ENCODE measurements at regions not wholly inside any gene's neighbourhood (a gene's known extent, or its start where the extent isn't known, plus 50 kb on each side); places are given as distances from the start of the nearest gene placed in this dataset.
A peak's percentile ranks its signal among the peaks of the same experiment; 100 is the strongest.

- TF ChIP-seq, protein P1, sequence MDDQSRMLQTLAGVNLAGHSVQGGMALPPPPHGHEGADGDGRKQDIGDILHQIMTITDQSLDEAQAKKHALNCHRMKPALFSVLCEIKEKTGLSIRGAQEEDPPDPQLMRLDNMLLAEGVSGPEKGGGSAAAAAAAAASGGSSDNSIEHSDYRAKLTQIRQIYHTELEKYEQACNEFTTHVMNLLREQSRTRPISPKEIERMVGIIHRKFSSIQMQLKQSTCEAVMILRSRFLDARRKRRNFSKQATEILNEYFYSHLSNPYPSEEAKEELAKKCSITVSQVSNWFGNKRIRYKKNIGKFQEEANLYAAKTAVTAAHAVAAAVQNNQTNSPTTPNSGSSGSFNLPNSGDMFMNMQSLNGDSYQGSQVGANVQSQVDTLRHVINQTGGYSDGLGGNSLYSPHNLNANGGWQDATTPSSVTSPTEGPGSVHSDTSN (IDR thresholded peaks at IDR 0.05), result no peak
- TF ChIP-seq, protein P2, sequence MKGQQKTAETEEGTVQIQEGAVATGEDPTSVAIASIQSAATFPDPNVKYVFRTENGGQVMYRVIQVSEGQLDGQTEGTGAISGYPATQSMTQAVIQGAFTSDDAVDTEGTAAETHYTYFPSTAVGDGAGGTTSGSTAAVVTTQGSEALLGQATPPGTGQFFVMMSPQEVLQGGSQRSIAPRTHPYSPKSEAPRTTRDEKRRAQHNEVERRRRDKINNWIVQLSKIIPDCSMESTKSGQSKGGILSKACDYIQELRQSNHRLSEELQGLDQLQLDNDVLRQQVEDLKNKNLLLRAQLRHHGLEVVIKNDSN (IDR thresholded peaks at IDR 0.05; ENCODE audit: borderline replicate concordance, low read depth), result no peak
- TF ChIP-seq EP300 (IDR thresholded peaks at IDR 0.05; ENCODE audit: borderline replicate concordance in 1 of 2, low read depth in 1 of 2, low read length in 1 of 2) (no peak), RFX5 (IDR thresholded peaks at IDR 0.05; ENCODE audit: low read length) (no peak), FOXM1 (IDR thresholded peaks at IDR 0.05; ENCODE audit: low read depth) (no peak), EZH2phosphoT487 (IDR thresholded peaks at IDR 0.05; ENCODE audit: borderline replicate concordance, low read depth) (no peak), RCOR1 (IDR thresholded peaks at IDR 0.05; ENCODE audit: low read length) (no peak), JUND (IDR thresholded peaks at IDR 0.05) (no peak), NRF1 (IDR thresholded peaks at IDR 0.05; ENCODE audit: low read depth, low read length) (no peak), GABPA (IDR thresholded peaks at IDR 0.05; ENCODE audit: low read depth) (no peak)
Observed at GRCh38 chr1:115534106-115534505, 107.7 kb upstream of the VANGL1 start (continued).

- Histone ChIP-seq H3K4me3 (ENCODE audit: low read depth in 2 of 2, low read length in 1 of 2) (no peak overlapping the region), H3K4me1 (ENCODE audit: control insufficient read depth in 1 of 2, insufficient read depth in 2 of 2, low read depth in 1 of 2, low read length in 1 of 2) (peaks cover 2 to 14% of the 10 kb centered on the region in 2 experiments; a peak in 3 of 4 replicates)
- DNase-seq, result no peak
Observed at GRCh38 chr1:115531631-115532264, 110.0 kb upstream of the VANGL1 start.

DNA sequence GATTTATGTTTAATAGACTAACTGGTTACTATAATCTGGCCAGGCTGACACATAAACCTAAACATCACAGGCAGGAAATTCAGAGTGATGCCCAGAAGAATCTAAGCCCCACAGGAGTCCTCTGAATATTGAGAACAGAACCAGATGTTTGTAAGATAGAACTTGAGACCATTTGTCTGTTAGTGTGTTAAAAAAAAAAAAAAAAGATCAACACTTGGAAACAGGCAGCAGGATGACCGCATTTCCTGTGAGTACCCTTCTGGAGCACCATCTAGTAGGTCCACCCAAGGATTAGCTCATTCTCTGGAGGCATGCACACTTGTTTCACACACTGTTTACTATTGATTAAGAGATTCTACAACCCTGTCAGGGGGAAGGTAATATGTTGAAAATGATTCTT is 111.4 kb upstream of the VANGL1 start:
- Histone ChIP-seq H3K9me2 (no peaks in the 10 kb centered on the region), H3K36me3 (replicated peaks in 1 of 2; ENCODE audit: control insufficient read depth in 1 of 2, insufficient read depth in 2 of 2, low read length in 1 of 2) (no peaks in the 10 kb centered on the region), H4K20me1 (ENCODE audit: insufficient read depth) (no peaks in the 10 kb centered on the region), H3K27ac (ENCODE audit: low read depth in 2 of 2, low read length in 1 of 2) (peak overlapping the region in 1 of 2 experiments; percentile 44; a peak in 2 of 4 replicates), H3K4me2 (no peak overlapping the region), H3K9me3 (no peaks in the 10 kb centered on the region), H3K4me3 (ENCODE audit: low read depth in 2 of 2, low read length in 1 of 2) (no peak overlapping the region), H3K4me1 (ENCODE audit: control insufficient read depth in 1 of 2, insufficient read depth in 2 of 2, low read depth in 1 of 2, low read length in 1 of 2) (peaks cover 2 to 14% of the 10 kb centered on the region in 2 experiments; a peak in 3 of 4 replicates), H3F3A (replicated peaks; ENCODE audit: insufficient read depth) (peaks cover 7% of the 10 kb centered on the region), H3K79me2 (ENCODE audit: insufficient read depth) (no peaks in the 10 kb centered on the region), H3K9ac (no peak overlapping the region), H2AFZ (ENCODE audit: low read depth) (no peak overlapping the region; the same call in 1 of the 2 replicates), H3K27me3 (ENCODE audit: insufficient read depth) (no peaks in the 10 kb centered on the region)
- 68% methylated on average over 1 of the region's 1 CpG for WGBS (ENCODE audit: low lambda C conversion rate)
- ChIA-PET CTCF (no interaction called here), POLR2A (no interaction called here)
- no peak for DNase-seq
- TF ChIP-seq, protein P1 (IDR thresholded peaks at IDR 0.05), result no peak
- TF ChIP-seq TCF12 (IDR thresholded peaks at IDR 0.05), result peak; percentile 52

More at GRCh38 chr1:115531631-115532264, 110.0 kb upstream of the VANGL1 start:
- ChIA-PET CTCF (no interaction called here), POLR2A (no interaction called here)
- no peak overlapping the region for H3K27ac ChIP-seq (ENCODE audit: low read depth in 2 of 2, low read length in 1 of 2)
- no peaks in the 10 kb centered on the region for H3K79me2 ChIP-seq (ENCODE audit: insufficient read depth)
- no peak overlapping the region; the same call in 1 of the 2 replicates for H2AFZ ChIP-seq (ENCODE audit: low read depth)
- H3K9me2 ChIP-seq, result no peaks in the 10 kb centered on the region
- TF ChIP-seq MXI1 (IDR thresholded peaks at IDR 0.05; ENCODE audit: low read depth, low read length) (no peak), RAD21 (IDR thresholded peaks at IDR 0.05; ENCODE audit: low read length) (no peak), MEF2A (IDR thresholded peaks at IDR 0.05; ENCODE audit: borderline replicate concordance, low read depth) (no peak), YY1 (IDR thresholded peaks at IDR 0.05; ENCODE audit: low read depth) (no peak)
- H3K27me3 ChIP-seq (ENCODE audit: insufficient read depth), result no peaks in the 10 kb centered on the region
- peaks cover 7% of the 10 kb centered on the region for H3F3A ChIP-seq (replicated peaks; ENCODE audit: insufficient read depth)
- H3K36me3 ChIP-seq (replicated peaks in 1 of 2; ENCODE audit: control insufficient read depth in 1 of 2, insufficient read depth in 2 of 2, low read length in 1 of 2), result no peaks in the 10 kb centered on the region
- WGBS (ENCODE audit: low lambda C conversion rate), result 67% methylated on average over 6 of the region's 6 CpGs
- H3K9ac ChIP-seq, result no peak overlapping the region
- H4K20me1 ChIP-seq (ENCODE audit: insufficient read depth), result no peaks in the 10 kb centered on the region
- H3K4me2 ChIP-seq, result no peak overlapping the region
- no peaks in the 10 kb centered on the region for H3K9me3 ChIP-seq
